ENCODE measurements at regions not wholly inside any gene's neighbourhood (a gene's known extent, or its start where the extent isn't known, plus 50 kb on each side); places are given as distances from the start of the nearest gene placed in this dataset.
"Not testable (repeated sequence)": the region's sequence is repeated elsewhere in the genome, so short reads cannot be mapped to it uniquely, and the experiment has no call there.

- not testable (repeated sequence) for H3K36me3 Mint-ChIP-seq; H3K79me2 ChIP-seq (ENCODE audit: low read depth); H3K27ac Mint-ChIP-seq; H3K9me3 ChIP-seq (ENCODE audit: low read depth); H3K36me3 ChIP-seq; H4K20me1 ChIP-seq (ENCODE audit: low read depth); H3K4me1 ChIP-seq; H3K9me3 Mint-ChIP-seq; H3F3A ChIP-seq (ENCODE audit: low read depth); H3K9ac ChIP-seq; H3K4me3 ChIP-seq; H3K4me3 Mint-ChIP-seq; H3K4me1 Mint-ChIP-seq; H2AFZ ChIP-seq (replicated peaks); H3K27ac ChIP-seq; H3K4me2 ChIP-seq
- H3K27me3 ChIP-seq, result peaks cover 82% of the 10 kb centered on the region
- peak; percentile 33 for DNase-seq (ENCODE audit: low spot score)
- peak; percentile 95 for TF ChIP-seq EZH2 (IDR thresholded peaks at IDR 0.05)
- TF ChIP-seq EZH2phosphoT487 (IDR thresholded peaks at IDR 0.05), result peak; percentile 80
- H3K27me3 Mint-ChIP-seq (ENCODE audit: insufficient read depth, low read depth), result peaks cover 18% of the 10 kb centered on the region
Observed at GRCh38 chr9:62830829-62831459, 1641.1 kb downstream of the SPATA31A7 start.

GRCh38 chr9:62833323-62834200 is 1643.7 kb downstream of the SPATA31A7 start:
- not testable (repeated sequence) for H2AFZ ChIP-seq (replicated peaks); H3K4me2 ChIP-seq; H3K36me3 Mint-ChIP-seq; H3K27ac ChIP-seq; H3K9me3 Mint-ChIP-seq; H3K27ac Mint-ChIP-seq; H3F3A ChIP-seq (ENCODE audit: low read depth); H3K4me1 Mint-ChIP-seq; H4K20me1 ChIP-seq (ENCODE audit: low read depth); H3K9me3 ChIP-seq (ENCODE audit: low read depth); H3K79me2 ChIP-seq (ENCODE audit: low read depth); H3K9ac ChIP-seq; H3K4me3 Mint-ChIP-seq; H3K36me3 ChIP-seq; H3K4me1 ChIP-seq; H3K4me3 ChIP-seq
- DNase-seq (ENCODE audit: low spot score), result peak; percentile 49
- peaks cover 80% of the 10 kb centered on the region for H3K27me3 ChIP-seq
- peaks cover 18% of the 10 kb centered on the region for H3K27me3 Mint-ChIP-seq (ENCODE audit: insufficient read depth, low read depth)
- TF ChIP-seq EZH2 (IDR thresholded peaks at IDR 0.05) (peak; percentile 90), EZH2phosphoT487 (IDR thresholded peaks at IDR 0.05) (peak; percentile 90)

- H3K36me3 Mint-ChIP-seq; H3K9ac ChIP-seq; H3F3A ChIP-seq (ENCODE audit: low read depth); H3K36me3 ChIP-seq; H3K9me3 ChIP-seq (ENCODE audit: low read depth); H3K4me1 ChIP-seq; H3K4me1 Mint-ChIP-seq; H3K79me2 ChIP-seq (ENCODE audit: low read depth); H4K20me1 ChIP-seq (ENCODE audit: low read depth); H3K9me3 Mint-ChIP-seq; H3K27ac ChIP-seq; H3K4me3 Mint-ChIP-seq; H3K27ac Mint-ChIP-seq: not testable (repeated sequence)
- peaks cover 19% of the 10 kb centered on the region for H3K27me3 Mint-ChIP-seq (ENCODE audit: insufficient read depth, low read depth)
- Histone ChIP-seq H3K4me3 (peak overlapping the region; percentile 45), H3K27me3 (peaks cover 70% of the 10 kb centered on the region), H2AFZ (replicated peaks) (peak overlapping the region; percentile 95), H3K4me2 (peak overlapping the region; percentile 78)
- TF ChIP-seq EZH2phosphoT487 (IDR thresholded peaks at IDR 0.05), result peak; percentile 80
- TF ChIP-seq EZH2 (IDR thresholded peaks at IDR 0.05), result peak; percentile 90
- DNase-seq (ENCODE audit: low spot score), result peak; percentile 43
Observed at GRCh38 chr9:62837254-62837911, 1647.5 kb downstream of the SPATA31A7 start.

- H3K36me3 Mint-ChIP-seq; H4K20me1 ChIP-seq (ENCODE audit: low read depth); H3K27ac ChIP-seq; H3K36me3 ChIP-seq; H3K79me2 ChIP-seq (ENCODE audit: low read depth); H3K9me3 Mint-ChIP-seq; H3K9ac ChIP-seq; H3K4me1 ChIP-seq; H3K9me3 ChIP-seq (ENCODE audit: low read depth); H3K27ac Mint-ChIP-seq; H3F3A ChIP-seq (ENCODE audit: low read depth); H3K4me1 Mint-ChIP-seq: not testable (repeated sequence)
- Histone ChIP-seq H3K27me3 (peaks cover 77% of the 10 kb centered on the region), H3K4me3 (peak overlapping the region; percentile 45), H2AFZ (replicated peaks) (peak overlapping the region; percentile 95), H3K4me2 (peak overlapping the region; percentile 78)
- DNase-seq (ENCODE audit: low spot score), result peak; percentile 88
- peak overlapping the region; percentile 89 for H3K4me3 Mint-ChIP-seq
- TF ChIP-seq EZH2 (IDR thresholded peaks at IDR 0.05) (peak; percentile 83), EZH2phosphoT487 (IDR thresholded peaks at IDR 0.05) (peak; percentile 62)
- peaks cover 27% of the 10 kb centered on the region for H3K27me3 Mint-ChIP-seq (ENCODE audit: insufficient read depth, low read depth)
Observed at GRCh38 chr9:62838024-62838718, 1648.3 kb downstream of the SPATA31A7 start.

GRCh38 chr9:62839168-62839567 is 1649.3 kb downstream of the SPATA31A7 start:
- H4K20me1 ChIP-seq (ENCODE audit: low read depth); H3K4me3 ChIP-seq; H3K36me3 Mint-ChIP-seq; H3K79me2 ChIP-seq (ENCODE audit: low read depth); H3F3A ChIP-seq (ENCODE audit: low read depth); H3K27ac Mint-ChIP-seq; H3K9me3 ChIP-seq (ENCODE audit: low read depth); H3K4me1 ChIP-seq; H3K9ac ChIP-seq; H3K4me2 ChIP-seq; H3K4me1 Mint-ChIP-seq; H3K36me3 ChIP-seq; H3K27ac ChIP-seq; H2AFZ ChIP-seq (replicated peaks); DNase-seq (ENCODE audit: low spot score): not testable (repeated sequence)
- peaks cover 11% of the 10 kb centered on the region for H3K9me3 Mint-ChIP-seq
- peaks cover 77% of the 10 kb centered on the region for H3K27me3 ChIP-seq
- peak overlapping the region; percentile 70 for H3K4me3 Mint-ChIP-seq
- peaks cover 29% of the 10 kb centered on the region for H3K27me3 Mint-ChIP-seq (ENCODE audit: insufficient read depth, low read depth)

Data from neural progenitor cell (in vitro differentiated cells).